ENCODE measurements at regions not wholly inside any gene's neighbourhood (a gene's known extent, or its start where the extent isn't known, plus 50 kb on each side); places are given as distances from the start of the nearest gene placed in this dataset.

- no peak for TF ChIP-seq CHD7 (IDR thresholded peaks at IDR 0.05; ENCODE audit: insufficient replicate concordance, low read length)
- no peak for TF ChIP-seq POLR2A (IDR thresholded peaks at IDR 0.05; ENCODE audit: control extremely low read depth in 1 of 2, low read depth in 2 of 2, low read length in 2 of 2)
- TF ChIP-seq EP300 (IDR thresholded peaks at IDR 0.05; ENCODE audit: borderline replicate concordance in 1 of 2, low read depth in 2 of 2, low read length in 2 of 2) = no peak
Measured at GRCh38 chr6:170034294-170034693, 256.6 kb downstream of the DLL1 start (continued).

Measured in H1 (cell line).